ENCODE measurements at regions not wholly inside any gene's neighbourhood (a gene's known extent, or its start where the extent isn't known, plus 50 kb on each side); places are given as distances from the start of the nearest gene placed in this dataset.

GRCh38 chr4:121238461-121238860 lies 74.3 kb upstream of the TNIP3 start:
- H3K27me3 Mint-ChIP-seq (ENCODE audit: insufficient read depth) = no peaks in the 10 kb centered on the region; the same call in 1 of the 2 replicates
- DNase-seq = no peak
- H3K27ac Mint-ChIP-seq = no peak overlapping the region
- peaks cover 5% of the 10 kb centered on the region; the same call in 1 of the 2 replicates for H3K4me1 Mint-ChIP-seq (ENCODE audit: low read depth)
- no peaks in the 10 kb centered on the region; the same call in 1 of the 2 replicates for H3K9me3 Mint-ChIP-seq
- no peaks in the 10 kb centered on the region for H3K36me3 Mint-ChIP-seq (ENCODE audit: low read depth)
- H3K4me3 Mint-ChIP-seq = no peak overlapping the region
- TF ChIP-seq CTCF (IDR thresholded peaks at IDR 0.05) = no peak

- Mint-ChIP-seq H3K36me3 (ENCODE audit: low read depth) (no peaks in the 10 kb centered on the region), H3K27me3 (ENCODE audit: insufficient read depth) (no peaks in the 10 kb centered on the region; the same call in 1 of the 2 replicates), H3K9me3 (no peaks in the 10 kb centered on the region; the same call in 1 of the 2 replicates), H3K4me1 (ENCODE audit: low read depth) (no peaks in the 10 kb centered on the region; the same call in 1 of the 2 replicates), H3K4me3 (no peak overlapping the region), H3K27ac (no peak overlapping the region)
- no peak for DNase-seq
- TF ChIP-seq CTCF (IDR thresholded peaks at IDR 0.05) = no peak
Measured at GRCh38 chr4:121237069-121237399, 72.9 kb upstream of the TNIP3 start.

GRCh38 chr4:121236353-121237068 lies 72.4 kb upstream of the TNIP3 start:
- DNase-seq = no peak
- no peak for TF ChIP-seq CTCF (IDR thresholded peaks at IDR 0.05)

GRCh38 chr4:121233982-121234381 lies 69.9 kb upstream of the TNIP3 start:
- no peak overlapping the region for H3K4me3 Mint-ChIP-seq
- H3K4me1 Mint-ChIP-seq (ENCODE audit: low read depth) = no peaks in the 10 kb centered on the region
- no peak for TF ChIP-seq CTCF (IDR thresholded peaks at IDR 0.05)

More at GRCh38 chr4:121236353-121237068, 72.4 kb upstream of the TNIP3 start:
- Mint-ChIP-seq H3K27me3 (ENCODE audit: insufficient read depth) (no peaks in the 10 kb centered on the region; the same call in 1 of the 2 replicates), H3K36me3 (ENCODE audit: low read depth) (no peaks in the 10 kb centered on the region), H3K4me1 (ENCODE audit: low read depth) (no peaks in the 10 kb centered on the region; the same call in 1 of the 2 replicates), H3K27ac (no peak overlapping the region), H3K9me3 (no peaks in the 10 kb centered on the region; the same call in 1 of the 2 replicates), H3K4me3 (no peak overlapping the region)

GRCh38 chr4:121229993-121230392 lies 65.9 kb upstream of the TNIP3 start:
- no peaks in the 10 kb centered on the region for H3K27me3 Mint-ChIP-seq (ENCODE audit: insufficient read depth)
- no peaks in the 10 kb centered on the region for H3K36me3 Mint-ChIP-seq (ENCODE audit: low read depth)
- H3K9me3 Mint-ChIP-seq = no peaks in the 10 kb centered on the region
- H3K4me3 Mint-ChIP-seq = no peak overlapping the region
- no peak for TF ChIP-seq CTCF (IDR thresholded peaks at IDR 0.05)
- no peak overlapping the region for H3K27ac Mint-ChIP-seq
- no peaks in the 10 kb centered on the region; the same call in 1 of the 2 replicates for H3K4me1 Mint-ChIP-seq (ENCODE audit: low read depth)
- no peak for DNase-seq

More at GRCh38 chr4:121233982-121234381, 69.9 kb upstream of the TNIP3 start:
- Mint-ChIP-seq H3K9me3 (no peaks in the 10 kb centered on the region; the same call in 1 of the 2 replicates), H3K36me3 (ENCODE audit: low read depth) (no peaks in the 10 kb centered on the region), H3K27ac (no peak overlapping the region), H3K27me3 (ENCODE audit: insufficient read depth) (no peaks in the 10 kb centered on the region; the same call in 1 of the 2 replicates)
- no peak for DNase-seq
